Adrenal gland (tissue), 9 donors: ENCODE measurements at regions not wholly inside any gene's neighbourhood (a gene's known extent, or its start where the extent isn't known, plus 50 kb on each side); places are given as distances from the start of the nearest gene placed in this dataset.

Experiments used
- DNase-seq, 7 donors: peaks; one replicate each; pipeline ENCODE4 v3.0.0-alpha.2; 2019 to 2020
- H3K27ac ChIP-seq, 5 donors: fragments of 200-600 bp; sonication (generic) in 4 of 5; 1 replicate in 3 of 5; 2 replicates in 2 of 5; pipeline versions ENCODE4 v1.5.1 to v1.8.0; 2016 to 2020; ENCODE audit warnings: mild to moderate bottlenecking in 1 of 5
- H3K27me3 ChIP-seq: fragments of 200-600 bp; 2 replicates; pipeline ENCODE4 v1.8.0; 2021
- H3K36me3 ChIP-seq, 2 donors: fragments of 200-600 bp; replicated peaks in 1 of 2; 1 replicate in 1 of 2; 2 replicates in 1 of 2; pipeline versions ENCODE4 v1.5.1 to v1.8.0; 2018 to 2022
- H3K4me1 ChIP-seq, 2 donors: fragments of 200-600 bp; replicated peaks in 1 of 2; 1 replicate in 1 of 2; 2 replicates in 1 of 2; pipeline versions ENCODE4 v1.5.1 to v1.8.0; 2018 to 2021
- H3K4me3 ChIP-seq, 4 donors: fragments of 200-600 bp; sonication (generic) in 3 of 4; one replicate each; pipeline ENCODE4 v1.5.1; 2016 to 2018
- H3K9me3 ChIP-seq, 3 donors: fragments of 200-600 bp; sonication (generic) in 1 of 3; replicated peaks in 1 of 3; 1 replicate in 2 of 3; 2 replicates in 1 of 3; pipeline versions ENCODE4 v1.5.1 to v1.8.0; 2016 to 2021
- CTCF ChIP-seq, 6 experiments: fragments of 450-650 bp in 4 of 6; fragments of 200-600 bp in 2 of 6; sonication (generic) in 1 of 6; IDR thresholded peaks; 1 replicate in 5 of 6; 2 replicates in 1 of 6; pipeline versions ENCODE4 v1.5.1 to v1.8.0; 2016 to 2021; ENCODE audit warnings: antibody characterized with exemption in 6 of 6, mild to moderate bottlenecking in 2 of 6, moderate library complexity in 1 of 6
- POLR2A ChIP-seq, 2 donors: fragments of 450-650 bp; IDR thresholded peaks; one replicate each; pipeline ENCODE4 v1.6.1; 2017; ENCODE audit warnings: antibody characterized with exemption in 2 of 2, mild to moderate bottlenecking in 2 of 2, moderate library complexity in 1 of 2
- WGBS, 4 donors: extraction: QIAGEN DNeasy Blood & Tissue Kit in 2 of 4; methylation state at CpG; one replicate each; pipeline versions ENCODE4 v1.1.5 to v1.1.7; 2013 to 2017; 5-methylcytosine and 5-hydroxymethylcytosine counted together
- intact Hi-C, 2 donors: fragments of 100-400 bp; cut with DNase I; formaldehyde crosslinking; loops; one replicate each; pipeline versions ENCODE4 v1.14.1 to v1.15.0; 2022 to 2023
- donor health status: healthy with polysubstance abuse.
- donor health status: Bipolar disorder and iron deficiency.
- donor health status: DM: yes; HTN: yes; CAD: no.
- donor health status: DM: no; HTN: no; CAD: no.
- donor health status: DM: no; HTN: no; CAD: no.

GRCh38 chr10:131750171-131750895, 150.5 kb upstream of the PPP2R2D start:
- WGBS, 4 donors: 61 to 86% (median 74%) methylated on average over 11 to 22 of the region's 22 CpGs
- H3K36me3 ChIP-seq: no peaks in the 10 kb centered on the region
- H3K9me3 ChIP-seq: no peaks in the 10 kb centered on the region
- DNase-seq: no peak
- intact Hi-C loops: no loop called here
- TF ChIP-seq CTCF (IDR thresholded peaks at IDR 0.05): no peak
- H3K4me3 ChIP-seq: no peak overlapping the region
- peaks cover 11% of the 10 kb centered on the region for H3K27me3 ChIP-seq
- no peak overlapping the region for H3K27ac ChIP-seq
- no peaks in the 10 kb centered on the region for H3K4me1 ChIP-seq

- Histone ChIP-seq H3K4me3 (no peak overlapping the region), H3K27me3 (peaks cover 11% of the 10 kb centered on the region), H3K9me3 (no peaks in the 10 kb centered on the region), H3K27ac (no peak overlapping the region), H3K36me3 (no peaks in the 10 kb centered on the region), H3K4me1 (no peaks in the 10 kb centered on the region)
- WGBS, 4 donors: 79 to 87% (median 81%) methylated on average over 15 to 17 of the region's 17 CpGs
- intact Hi-C loops: no loop called here
- TF ChIP-seq POLR2A (IDR thresholded peaks at IDR 0.05) (no peak), CTCF (IDR thresholded peaks at IDR 0.05) (no peak)
- no peak for DNase-seq
These were observed 149.6 kb upstream of the PPP2R2D start for GRCh38 chr10:131750973-131751826.

GRCh38 chr10:131751827-131752775, 148.7 kb upstream of the PPP2R2D start:
- 78 to 84% (median 83%) methylated on average over 15 to 24 of the region's 24 CpGs for WGBS, 4 donors
- Histone ChIP-seq H3K4me1 (no peaks in the 10 kb centered on the region), H3K4me3 (no peak overlapping the region), H3K9me3 (no peaks in the 10 kb centered on the region), H3K27me3 (peaks cover 11% of the 10 kb centered on the region), H3K36me3 (no peaks in the 10 kb centered on the region), H3K27ac (no peak overlapping the region)
- DNase-seq: no peak
- TF ChIP-seq CTCF (IDR thresholded peaks at IDR 0.05) (no peak), POLR2A (IDR thresholded peaks at IDR 0.05) (no peak)
- intact Hi-C loops: no loop called here

- H3K4me3 ChIP-seq: no peak overlapping the region
- H3K9me3 ChIP-seq: no peaks in the 10 kb centered on the region
- 59 to 72% (median 64%) methylated on average over 7 of the region's 7 CpGs for WGBS, 4 donors
- H3K36me3 ChIP-seq: no peaks in the 10 kb centered on the region
- H3K27me3 ChIP-seq: peaks cover 5% of the 10 kb centered on the region
- H3K4me1 ChIP-seq: no peaks in the 10 kb centered on the region
- intact Hi-C loops: no loop called here
- no peak for DNase-seq
- H3K27ac ChIP-seq: no peak overlapping the region
- TF ChIP-seq POLR2A (IDR thresholded peaks at IDR 0.05) (no peak), CTCF (IDR thresholded peaks at IDR 0.05) (no peak)
These were observed 147.5 kb upstream of the PPP2R2D start for GRCh38 chr10:131753336-131753735.
